Middle frontal gyrus (tissue), 1 donor: ENCODE measurements at regions not wholly inside any gene's neighbourhood (a gene's known extent, or its start where the extent isn't known, plus 50 kb on each side); places are given as distances from the start of the nearest gene placed in this dataset.
"Not testable (repeated sequence)": the region's sequence is repeated elsewhere in the genome, so short reads cannot be mapped to it uniquely, and the experiment has no call there.

ENCODE experiments used
- DNase-seq: peaks from one replicate; pipeline ENCODE4 v3.0.0-alpha.2; 2015; ENCODE audit warnings: low spot score; ENCODE audit errors: extremely low spot score

DNA sequence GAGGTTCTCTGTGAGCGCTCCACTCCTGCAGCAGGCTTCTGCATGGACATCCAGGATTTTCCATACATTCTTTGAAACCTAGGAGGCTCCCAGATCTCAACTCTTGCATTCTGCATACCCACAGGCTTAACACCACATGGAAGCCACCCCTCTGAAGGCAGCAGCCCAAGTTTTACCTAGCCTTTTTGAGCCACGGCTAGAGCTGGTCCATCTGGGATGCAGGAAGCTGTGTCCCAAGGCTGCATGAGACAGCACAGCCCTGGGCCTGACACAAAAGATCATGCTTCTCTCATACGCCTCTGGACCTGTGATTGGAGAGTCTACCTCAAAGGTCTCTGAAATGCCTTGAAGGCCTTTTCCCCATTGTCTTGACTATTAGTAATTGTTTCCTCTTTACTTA, 53.6 kb upstream of the RPRM start:
- DNase-seq: no peak

DNA sequence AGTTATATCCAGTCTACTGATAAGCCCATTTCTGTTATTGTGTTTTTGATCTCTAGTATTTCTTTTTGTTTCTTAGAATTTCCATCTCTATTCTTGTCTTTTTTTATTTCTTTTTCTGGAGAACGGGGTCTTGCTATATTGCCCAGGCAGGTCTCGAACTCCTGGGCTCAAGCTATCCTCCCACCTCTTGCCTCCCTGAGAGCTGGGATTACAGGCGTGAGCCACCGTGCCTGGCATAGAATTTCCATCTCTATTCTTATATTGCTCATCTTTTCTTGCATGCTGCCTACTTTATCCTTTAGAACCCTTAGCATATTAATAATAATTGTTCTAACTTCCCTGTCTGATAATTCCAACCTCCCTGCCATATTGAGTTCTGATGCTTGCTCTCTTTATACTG, 55.2 kb upstream of the RPRM start:
- DNase-seq: not testable (repeated sequence)

DNA sequence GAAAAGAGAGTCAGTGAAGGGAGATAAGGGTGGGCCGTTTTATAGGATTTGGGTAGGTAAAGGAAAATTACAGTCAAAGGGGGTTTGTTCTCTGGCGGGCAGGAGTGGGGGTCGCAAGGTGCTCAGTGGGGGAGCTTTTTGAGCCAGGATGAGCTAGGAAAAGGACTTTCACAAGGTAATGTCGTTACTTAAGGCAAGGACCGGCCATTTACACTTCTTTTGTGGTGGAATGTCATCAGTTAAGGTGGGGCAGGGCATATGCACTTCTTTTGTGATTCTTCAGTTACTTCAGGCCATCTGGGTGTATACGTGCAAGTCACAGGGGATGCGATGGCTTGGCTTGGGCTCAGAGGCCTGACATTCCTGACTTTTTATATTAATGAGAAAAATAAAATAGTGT, 56.0 kb upstream of the RPRM start:
- not testable (repeated sequence) for DNase-seq

DNA sequence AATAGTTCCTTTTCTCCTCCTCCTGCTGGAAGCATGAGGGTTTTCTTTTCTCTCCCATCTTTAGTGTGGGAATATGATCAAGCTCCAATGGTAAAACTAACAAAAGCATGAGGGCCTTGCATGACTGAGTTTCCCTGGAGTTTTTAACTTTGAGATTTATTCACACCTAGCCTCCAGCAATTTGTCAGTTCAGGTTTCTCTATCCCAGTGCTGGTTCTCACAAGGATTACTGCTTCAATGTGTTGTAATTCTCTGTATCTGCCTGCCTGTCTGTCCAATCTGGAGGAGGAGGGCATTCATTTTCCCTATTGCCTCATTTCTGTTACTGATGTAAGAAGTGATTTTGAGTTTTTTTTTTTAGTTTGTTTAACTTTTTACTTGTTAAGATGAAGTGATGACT, 57.6 kb upstream of the RPRM start:
- no peak for DNase-seq

DNA sequence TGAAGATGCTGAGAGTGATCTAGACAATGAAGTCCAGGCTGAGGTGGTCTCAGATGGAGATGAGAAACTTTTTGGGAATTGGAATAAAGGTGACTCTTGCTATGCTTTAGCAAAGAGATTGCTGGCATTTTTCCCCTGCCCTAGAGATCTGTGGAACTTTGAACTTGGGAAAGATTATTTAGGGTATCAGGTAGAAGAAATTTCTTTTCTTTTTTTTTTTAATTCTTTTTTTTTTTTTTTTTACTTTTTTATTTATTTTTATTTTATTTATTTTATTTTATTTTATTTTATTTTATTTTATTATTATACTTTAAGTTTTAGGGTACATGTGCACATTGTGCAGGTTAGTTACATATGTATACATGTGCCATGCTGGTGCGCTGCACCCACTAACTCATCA, 59.5 kb upstream of the RPRM start:
- DNase-seq: not testable (repeated sequence)

DNA sequence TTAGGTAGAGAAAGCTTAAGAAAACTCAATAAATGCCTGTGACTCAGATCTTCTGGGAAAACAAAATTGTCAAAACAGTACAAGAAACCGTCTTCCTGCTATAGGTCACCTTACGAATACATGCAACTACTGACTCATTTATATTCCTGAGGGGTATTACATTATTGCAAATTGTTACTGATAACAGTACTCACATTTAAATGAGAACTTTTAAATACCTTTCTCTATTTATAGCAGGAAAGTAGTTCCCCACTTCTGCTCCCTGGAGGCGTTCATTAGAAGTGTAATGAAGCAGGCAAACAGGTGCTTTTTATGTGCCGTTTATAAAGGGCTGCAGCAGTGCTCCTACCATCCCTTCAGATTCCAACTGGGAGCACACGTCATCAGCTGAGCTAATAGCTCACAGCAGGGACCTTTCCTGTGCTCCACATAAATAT, 65.1 kb upstream of the RPRM start:
- DNase-seq: no peak

DNA sequence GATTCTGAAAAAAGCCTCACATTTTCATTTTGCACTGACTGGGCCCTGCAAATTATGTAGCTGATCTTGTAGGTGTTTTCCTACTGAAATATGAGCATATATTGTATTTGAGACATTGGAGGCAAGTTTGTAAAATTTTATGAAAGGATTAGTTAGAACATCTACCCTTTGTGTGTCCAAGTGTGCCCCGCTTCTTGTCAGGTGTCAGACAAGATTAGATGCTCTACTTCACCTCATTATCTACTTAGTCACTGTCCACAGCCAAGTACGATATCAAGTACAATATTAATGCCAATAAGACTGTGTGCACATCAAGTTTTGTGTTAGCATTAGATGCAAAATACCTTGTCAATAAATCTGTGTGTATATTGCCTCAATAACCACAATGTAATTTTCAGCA, 67.8 kb upstream of the RPRM start:
- no peak for DNase-seq

DNA sequence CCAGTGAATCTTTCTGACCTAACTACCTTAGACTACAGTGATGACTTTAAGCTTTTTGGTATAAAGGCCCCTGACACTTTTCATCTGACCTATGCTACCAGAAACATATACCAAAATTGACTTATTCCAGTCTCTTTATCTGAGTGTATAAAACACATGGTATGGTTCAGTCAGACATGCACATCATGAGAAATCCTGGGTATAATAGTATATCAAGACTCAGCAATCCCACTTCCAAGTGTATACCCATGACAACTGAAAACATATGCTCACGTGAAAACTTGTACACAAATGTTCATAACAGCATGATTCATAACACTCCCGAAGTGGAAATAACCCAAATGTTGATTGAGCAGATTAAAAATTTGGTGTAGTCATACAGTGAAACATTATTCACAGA, 70.0 kb upstream of the RPRM start:
- no peak for DNase-seq

DNA sequence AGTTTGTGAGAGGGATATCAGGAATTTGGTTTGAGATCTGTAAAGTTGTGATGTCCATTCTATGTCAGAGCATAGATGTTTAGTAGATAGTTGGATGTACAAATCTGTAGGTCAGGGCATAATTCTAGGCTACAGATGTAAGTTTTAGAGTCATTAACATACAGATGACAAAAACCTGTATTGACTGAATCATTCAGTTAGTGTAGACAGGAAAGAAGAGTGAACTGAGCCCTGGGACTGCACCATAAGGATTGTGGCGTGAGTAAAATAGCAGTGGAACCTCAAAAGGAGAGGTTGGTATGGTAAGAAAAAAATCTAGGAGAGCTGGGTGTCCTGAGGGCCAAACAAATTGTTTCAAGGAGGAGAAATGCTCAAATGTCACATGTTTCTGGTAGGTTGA, 73.1 kb upstream of the RPRM start:
- no peak for DNase-seq

DNA sequence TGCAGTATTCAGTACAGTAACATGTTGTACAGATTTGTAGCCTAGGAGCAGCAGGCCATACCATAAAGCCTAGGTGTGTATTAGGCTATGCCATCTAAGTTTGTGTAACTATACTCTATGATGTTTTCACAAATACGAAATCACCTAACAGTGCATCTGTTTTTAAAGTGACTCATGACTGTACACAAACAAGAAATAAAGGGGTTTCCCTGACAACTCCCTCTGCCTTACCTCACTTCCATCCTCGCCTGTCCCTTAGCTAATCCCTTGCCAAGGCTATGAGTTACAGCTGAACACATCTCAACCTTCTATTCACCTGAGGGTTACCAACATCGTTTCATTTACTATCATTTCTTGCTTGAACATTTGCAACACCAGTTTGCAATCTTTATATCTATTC, 78.6 kb upstream of the RPRM start:
- no peak for DNase-seq

DNA sequence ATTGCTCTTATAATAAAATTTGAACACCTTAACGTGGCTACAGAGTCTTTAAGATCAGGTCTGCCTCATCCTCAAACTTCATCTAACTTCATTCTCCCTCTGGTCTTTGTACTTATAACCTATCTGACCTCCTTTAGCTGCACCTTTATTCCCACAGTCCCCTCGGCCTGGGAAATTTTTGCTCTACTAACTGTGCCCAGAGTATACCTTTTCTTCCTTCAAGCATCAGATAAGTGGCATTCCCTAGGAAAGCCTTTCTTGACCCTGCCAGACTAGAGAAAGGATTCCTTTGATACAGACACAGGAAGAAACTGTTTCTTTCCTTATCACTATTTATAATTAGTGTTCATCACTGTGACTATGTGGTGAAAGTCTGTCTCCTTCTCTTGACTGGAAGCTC, 79.2 kb upstream of the RPRM start:
- no peak for DNase-seq

DNA sequence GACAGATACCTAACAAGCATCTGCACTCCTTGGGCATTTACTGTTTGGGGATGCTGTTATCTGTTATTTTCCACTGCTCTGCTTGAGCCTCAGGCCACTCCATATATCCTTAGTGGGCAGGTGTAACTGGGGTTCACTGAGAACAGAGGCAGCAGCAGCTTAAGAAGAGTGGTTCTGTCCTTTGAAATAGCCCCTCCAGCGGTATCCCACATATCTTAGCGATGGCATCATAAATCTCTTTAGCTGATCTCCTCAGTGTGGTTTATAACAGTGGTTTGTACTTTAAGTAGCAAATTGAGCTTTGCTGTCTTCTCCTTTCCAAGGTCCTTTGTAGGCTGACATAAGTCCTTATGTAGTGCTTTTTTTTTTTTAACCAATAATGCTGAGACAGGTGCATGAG, 79.7 kb upstream of the RPRM start:
- DNase-seq: no peak

DNA sequence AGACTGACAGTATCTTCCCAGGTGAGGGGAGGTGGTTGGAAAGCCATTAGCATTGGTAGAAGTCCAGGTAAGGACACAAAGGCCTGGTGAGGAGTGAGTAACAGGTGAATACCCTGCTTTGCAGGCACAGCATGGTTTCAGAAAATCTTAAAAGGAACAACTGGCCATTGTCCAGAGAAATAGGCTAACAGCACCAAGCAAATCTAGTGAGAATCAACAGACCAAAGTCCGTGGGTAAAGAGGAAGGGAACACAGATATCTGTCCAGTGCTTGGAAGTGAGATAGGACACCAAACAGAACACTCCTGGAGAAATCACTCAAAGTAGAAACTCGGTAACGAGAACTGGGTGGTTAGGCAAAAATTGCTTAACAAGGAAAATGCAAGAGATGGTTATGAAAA, 88.8 kb upstream of the RPRM start:
- no peak for DNase-seq

DNA sequence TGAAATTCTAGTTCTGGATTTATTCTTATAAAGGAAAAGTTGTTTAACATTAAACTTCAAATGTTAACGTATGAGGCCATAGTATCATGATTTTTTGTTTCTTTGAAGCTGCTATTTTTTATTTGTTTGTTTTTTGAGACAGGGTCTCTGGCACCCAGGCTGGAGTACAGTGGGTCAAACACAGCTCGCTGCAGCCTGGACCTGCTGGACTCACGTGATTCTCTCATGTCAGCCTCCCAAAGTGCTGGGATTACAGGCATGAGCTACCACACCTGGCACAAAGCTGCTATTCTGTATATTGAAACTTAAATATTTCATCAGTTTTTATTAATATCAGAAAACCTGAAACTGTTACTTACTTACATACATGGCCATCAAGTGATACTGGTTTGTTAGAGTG, 89.5 kb upstream of the RPRM start:
- DNase-seq: no peak

DNA sequence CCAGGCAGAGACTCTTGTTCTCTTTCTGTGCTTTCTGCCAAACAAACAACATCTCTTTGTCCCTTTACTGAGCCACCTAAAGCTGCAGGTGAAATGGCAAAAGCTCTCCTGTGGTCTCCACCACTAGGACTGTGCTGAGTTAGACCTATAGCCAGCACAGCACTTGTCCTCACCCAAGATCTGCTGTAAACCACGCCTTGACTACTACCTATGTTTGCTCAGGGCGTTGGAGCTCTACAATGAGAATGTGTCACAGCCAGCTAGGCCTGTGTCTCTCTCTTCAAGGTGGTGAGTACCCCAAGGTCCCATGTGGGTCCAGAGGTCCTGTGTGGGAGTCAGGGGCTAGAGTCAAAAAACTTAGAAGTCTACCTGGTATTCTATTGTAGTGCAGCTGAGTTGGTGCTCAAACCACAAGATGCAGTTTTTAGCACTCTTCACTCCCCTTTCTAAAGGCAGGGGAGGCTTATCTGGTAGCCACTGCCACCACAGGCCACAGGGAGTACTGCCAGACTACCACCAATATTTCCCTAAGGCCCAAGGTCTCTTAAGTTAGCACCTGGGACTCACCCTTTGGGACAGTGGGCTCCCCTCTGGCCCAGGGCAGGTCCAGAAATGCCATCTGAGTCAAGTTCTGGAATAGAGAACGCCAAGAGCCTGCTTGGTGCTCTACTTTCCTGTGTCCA, 96.8 kb upstream of the RPRM start:
- DNase-seq: no peak

DNA sequence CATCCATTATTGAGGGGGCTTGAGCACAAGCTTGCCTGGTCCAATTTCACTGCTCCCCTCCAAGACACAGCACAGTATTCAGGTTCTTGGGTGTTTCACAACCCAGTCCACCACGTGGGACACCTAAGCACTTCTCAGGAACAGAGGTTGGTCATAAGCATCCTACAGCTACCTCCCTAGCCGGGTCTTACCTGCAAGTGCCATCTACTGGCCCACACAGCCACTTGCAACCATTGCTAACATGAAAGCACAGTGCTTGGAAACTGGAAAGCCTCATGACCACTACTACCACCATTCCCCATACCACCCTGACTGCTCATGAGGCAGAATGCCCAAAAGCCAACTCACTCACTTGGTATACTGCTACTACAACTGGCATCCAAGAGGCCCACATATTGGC, 105.7 kb upstream of the RPRM start:
- no peak for DNase-seq

DNA sequence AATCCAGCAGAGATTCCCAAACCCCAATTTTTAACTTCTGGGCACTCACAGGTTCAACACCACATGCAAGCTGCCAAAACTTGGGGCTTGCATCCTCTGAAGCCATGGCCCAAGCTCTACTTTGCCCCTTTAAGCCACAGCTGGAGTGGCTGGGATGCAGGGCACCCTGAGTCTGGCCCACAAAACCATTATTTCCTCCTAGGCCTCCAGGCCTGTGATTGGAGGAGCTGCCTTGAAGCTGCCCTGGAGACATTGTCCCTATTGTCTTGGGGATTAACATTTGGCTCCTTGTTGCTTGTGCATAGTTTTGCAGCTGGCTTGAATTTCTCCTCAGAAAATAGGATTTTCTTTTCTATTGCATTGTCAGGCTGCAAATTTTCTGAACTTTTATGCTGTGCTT, 109.8 kb upstream of the RPRM start:
- no peak for DNase-seq

DNA sequence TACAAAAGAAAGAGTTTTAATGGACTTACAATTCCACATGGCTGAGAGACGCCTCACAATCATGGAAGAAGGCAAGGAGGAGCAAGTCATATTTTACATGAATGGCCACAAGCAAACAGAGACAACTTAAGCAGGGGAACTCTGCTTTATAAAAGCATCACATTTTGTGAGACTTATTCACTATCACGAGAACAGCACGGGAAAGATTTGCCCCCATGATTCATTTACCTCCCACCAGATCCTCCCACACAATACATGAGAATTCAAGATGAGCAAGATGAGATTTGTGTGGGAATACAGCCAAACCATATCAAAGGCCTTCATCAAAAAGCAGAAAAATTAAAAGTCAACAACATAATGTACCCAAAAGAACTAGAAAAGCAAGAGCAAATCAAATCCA, 111.0 kb upstream of the RPRM start:
- no peak for DNase-seq

DNA sequence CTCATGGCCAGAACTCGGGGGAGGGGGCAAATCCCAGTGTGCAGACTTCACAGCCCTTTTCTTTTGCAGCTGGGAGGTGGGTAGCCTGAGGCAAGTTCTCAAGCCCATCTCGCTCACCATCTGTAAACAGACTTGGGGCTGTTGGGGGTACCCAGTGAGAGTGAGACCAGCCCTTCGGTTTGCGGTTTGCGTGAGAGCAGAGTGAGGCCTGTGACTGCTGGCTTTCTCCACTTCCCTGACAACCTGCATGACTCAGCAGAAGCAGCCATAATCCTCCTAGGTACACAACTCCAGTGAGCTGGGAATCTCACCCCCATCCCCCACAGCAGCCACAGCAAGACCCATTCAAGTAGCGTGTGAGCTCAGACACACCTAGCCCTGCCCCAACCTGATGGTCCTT, 114.5 kb upstream of the RPRM start:
- not testable (repeated sequence) for DNase-seq

DNA sequence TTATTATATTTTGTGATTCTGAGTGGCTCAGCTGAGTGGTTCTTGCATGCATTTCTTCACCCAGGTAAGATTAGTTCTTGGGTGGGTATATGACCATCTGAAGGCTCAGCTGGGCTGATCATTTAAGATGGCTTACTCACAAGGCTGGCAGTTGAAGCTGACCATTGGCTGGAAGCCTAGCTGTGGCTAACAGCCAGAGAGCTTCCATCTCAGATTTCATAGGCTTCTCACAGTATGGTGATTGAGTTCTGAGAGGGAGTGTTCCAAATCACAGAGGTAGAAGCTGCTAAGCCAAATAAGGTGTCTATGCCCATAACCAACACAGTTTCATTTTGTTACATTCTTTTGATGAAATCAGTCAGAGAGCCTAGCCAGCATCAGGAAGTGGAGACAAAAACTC, 117.4 kb upstream of the RPRM start:
- no peak for DNase-seq

DNA sequence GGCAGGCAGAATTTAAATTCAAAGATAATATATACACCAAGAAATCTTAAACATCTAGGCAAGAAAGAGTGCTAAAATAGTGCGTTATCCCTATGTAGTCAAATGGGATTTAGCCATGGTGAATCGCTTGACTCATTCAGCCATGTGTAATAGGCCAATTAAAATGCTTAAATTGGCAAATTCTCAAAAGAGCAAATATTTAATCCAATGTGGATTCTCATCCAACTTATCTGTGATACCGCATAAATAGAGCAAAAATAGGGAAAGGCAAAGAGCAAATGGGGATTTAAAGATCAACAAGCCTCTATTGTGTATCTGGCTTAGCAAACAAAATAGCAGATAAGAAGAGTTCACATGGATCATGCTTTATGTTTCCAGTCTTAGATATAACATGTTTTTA, 123.2 kb upstream of the RPRM start:
- DNase-seq: no peak

DNA sequence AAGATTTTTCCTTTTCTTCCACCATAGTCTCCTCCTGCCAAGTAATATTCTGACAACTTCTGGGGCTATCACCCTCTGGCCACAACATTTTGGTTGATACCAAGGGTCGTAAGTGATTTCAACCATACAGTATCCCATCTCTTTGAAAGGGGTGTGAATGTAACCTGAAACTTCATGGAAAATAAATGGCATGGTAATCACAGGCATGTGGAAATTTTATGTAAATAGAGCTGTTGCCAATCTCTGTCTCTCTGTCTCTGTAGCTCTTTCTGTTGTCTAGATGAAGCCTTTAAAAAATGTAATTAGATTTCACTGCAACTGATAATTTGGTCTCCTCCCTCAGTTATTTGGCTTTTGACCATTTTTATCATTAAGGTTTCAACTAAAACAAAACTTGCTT, 125.6 kb upstream of the RPRM start:
- no peak for DNase-seq

DNA sequence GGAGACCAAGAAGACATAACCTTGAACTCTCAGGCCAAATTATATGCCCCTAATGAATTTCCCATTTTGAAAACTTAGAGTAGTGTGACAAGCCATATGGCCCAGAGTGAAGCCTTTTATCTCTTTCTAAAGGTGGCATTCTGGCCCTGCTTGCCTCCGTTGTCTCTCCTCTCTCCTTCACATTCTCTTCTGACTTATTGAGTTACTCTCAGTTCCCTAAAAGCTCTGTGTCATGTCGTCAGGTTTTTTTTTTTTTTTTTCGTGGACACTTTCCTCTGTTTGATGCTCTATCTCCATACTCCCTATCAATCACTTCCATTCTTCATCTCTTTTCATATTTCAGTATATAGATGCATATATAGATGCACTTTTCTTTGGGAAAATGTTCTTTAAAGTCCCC, 128.1 kb upstream of the RPRM start:
- DNase-seq: no peak

DNA sequence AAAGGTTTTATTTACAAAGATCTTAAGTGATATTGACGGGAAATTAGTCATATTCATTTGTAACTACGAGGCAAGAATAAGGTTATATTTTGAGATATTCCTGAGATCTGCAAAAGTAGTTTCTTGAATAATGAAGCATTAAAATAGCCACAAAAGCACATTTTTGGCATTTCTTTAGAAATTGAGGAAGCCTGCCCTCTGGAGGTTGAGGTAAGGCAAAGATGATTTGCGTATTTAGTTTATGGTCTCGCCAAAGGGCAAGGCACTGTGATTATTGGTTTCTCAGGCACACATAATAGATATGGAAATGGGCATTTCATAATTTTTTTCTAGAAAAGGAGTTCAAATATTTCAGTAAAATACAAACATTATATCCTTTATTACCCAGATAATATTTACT, 143.7 kb upstream of the RPRM start:
- DNase-seq: no peak
